ENCODE measurements at regions not wholly inside any gene's neighbourhood (a gene's known extent, or its start where the extent isn't known, plus 50 kb on each side); places are given as distances from the start of the nearest gene placed in this dataset.

GRCh38 chr3:34881026-34881425, 758.3 kb upstream of the ARPP21 start:
- TF ChIP-seq POLR2A (IDR thresholded peaks at IDR 0.05) (no peak), CTCF (IDR thresholded peaks at IDR 0.05) (no peak)

Data from Peyer's patch (tissue), 4 donors.